ENCODE measurements at regions not wholly inside any gene's neighbourhood (a gene's known extent, or its start where the extent isn't known, plus 50 kb on each side); places are given as distances from the start of the nearest gene placed in this dataset.
"Not testable (repeated sequence)": the region's sequence is repeated elsewhere in the genome, so short reads cannot be mapped to it uniquely, and the experiment has no call there.

- no peaks in the 10 kb centered on the region for H3K9me3 ChIP-seq
- POLR2A ChIA-PET = no interaction called here
- ATAC-seq (replicated peaks in 1 of 4) = no peak
These were observed 1459.2 kb upstream of the SLC10A2 start for GRCh38 chr13:104525467-104525866.

GRCh38 chr13:104522235-104523072 lies 1456.2 kb upstream of the SLC10A2 start:
- H3K4me1 Mint-ChIP-seq = no peaks in the 10 kb centered on the region
- no peak overlapping the region for H3K4me3 Mint-ChIP-seq

More at GRCh38 chr13:104525467-104525866, 1459.2 kb upstream of the SLC10A2 start:
- no peaks in the 10 kb centered on the region for H3K27me3 ChIP-seq (replicated peaks in 1 of 2; ENCODE audit: control insufficient read depth in 2 of 2, extremely low read depth in 1 of 2, insufficient read depth in 2 of 2, low read length in 1 of 2)
- no peaks in the 10 kb centered on the region for H3K4me1 ChIP-seq (ENCODE audit: control insufficient read depth in 1 of 2, extremely low read depth in 1 of 2, insufficient read depth in 2 of 2, low read length in 2 of 2)
- peaks cover 0 to 20% (median 5%) of the 10 kb centered on the region in 3 donors for H3K9me3 Mint-ChIP-seq
- no peaks in the 10 kb centered on the region for H3K36me3 ChIP-seq (ENCODE audit: control insufficient read depth in 2 of 2, extremely low read depth in 1 of 2, insufficient read depth in 1 of 2, low read length in 1 of 2)
- H3K4me1 Mint-ChIP-seq = no peaks in the 10 kb centered on the region
- H3K4me3 ChIP-seq (ENCODE audit: control insufficient read depth in 1 of 2, extremely low read depth in 1 of 2, low read length in 1 of 2) = no peak overlapping the region
- no peak overlapping the region for H3K27ac Mint-ChIP-seq
- H3K27me3 Mint-ChIP-seq = peaks cover 0 to 4% of the 10 kb centered on the region in 2 donors
- no peaks in the 10 kb centered on the region for H3K36me3 Mint-ChIP-seq
- 92% methylated on average over 5 of the region's 5 CpGs for WGBS (ENCODE audit: insufficient coverage)
- H3K27ac ChIP-seq (ENCODE audit: low read length) = no peak overlapping the region
- no peak overlapping the region for H3K4me3 Mint-ChIP-seq
- CTCF ChIA-PET = no interaction called here
- no peak for DNase-seq

GRCh38 chr13:104510422-104510821 lies 1444.2 kb upstream of the SLC10A2 start:
- DNase-seq = no peak
- WGBS (ENCODE audit: insufficient coverage) = 100% methylated on average over 1 of the region's 2 CpGs
- Histone ChIP-seq H3K27ac (ENCODE audit: low read length) (no peak overlapping the region), H3K4me3 (ENCODE audit: control insufficient read depth in 1 of 2, extremely low read depth in 1 of 2, low read length in 1 of 2) (no peak overlapping the region), H3K36me3 (ENCODE audit: control insufficient read depth in 2 of 2, extremely low read depth in 1 of 2, insufficient read depth in 1 of 2, low read length in 1 of 2) (no peaks in the 10 kb centered on the region), H3K9me3 (no peaks in the 10 kb centered on the region), H3K4me1 (ENCODE audit: control insufficient read depth in 1 of 2, extremely low read depth in 1 of 2, insufficient read depth in 2 of 2, low read length in 2 of 2) (no peaks in the 10 kb centered on the region), H3K27me3 (replicated peaks in 1 of 2; ENCODE audit: control insufficient read depth in 2 of 2, extremely low read depth in 1 of 2, insufficient read depth in 2 of 2, low read length in 1 of 2) (no peaks in the 10 kb centered on the region)
- Mint-ChIP-seq H3K4me3 (no peak overlapping the region), H3K27ac (no peak overlapping the region), H3K4me1 (no peaks in the 10 kb centered on the region), H3K36me3 (no peaks in the 10 kb centered on the region), H3K9me3 (peaks cover 0 to 6% (median 0%) of the 10 kb centered on the region in 3 donors), H3K27me3 (no peaks in the 10 kb centered on the region)
- POLR2A ChIA-PET = interaction anchor here in 1 of 2 donors (0.6 kb wide), 1 partner anchor 418 kb away, joined by 3 read pairs; no protein-coding TSS in a partner anchor
- CTCF ChIA-PET = no interaction called here
- no peak for ATAC-seq (replicated peaks in 1 of 4)

More at GRCh38 chr13:104522235-104523072, 1456.2 kb upstream of the SLC10A2 start:
- POLR2A ChIA-PET = no interaction called here
- H3K27me3 Mint-ChIP-seq = peaks cover 0 to 4% of the 10 kb centered on the region in 2 donors
- CTCF ChIA-PET = no interaction called here
- no peaks in the 10 kb centered on the region for H3K36me3 Mint-ChIP-seq
- no peak for DNase-seq
- no peak overlapping the region for H3K27ac Mint-ChIP-seq
- Histone ChIP-seq H3K4me1 (ENCODE audit: control insufficient read depth in 1 of 2, extremely low read depth in 1 of 2, insufficient read depth in 2 of 2, low read length in 2 of 2) (no peaks in the 10 kb centered on the region), H3K27ac (ENCODE audit: low read length) (no peak overlapping the region), H3K4me3 (ENCODE audit: control insufficient read depth in 1 of 2, extremely low read depth in 1 of 2, low read length in 1 of 2) (no peak overlapping the region), H3K9me3 (no peaks in the 10 kb centered on the region), H3K27me3 (replicated peaks in 1 of 2; ENCODE audit: control insufficient read depth in 2 of 2, extremely low read depth in 1 of 2, insufficient read depth in 2 of 2, low read length in 1 of 2) (no peaks in the 10 kb centered on the region), H3K36me3 (ENCODE audit: control insufficient read depth in 2 of 2, extremely low read depth in 1 of 2, insufficient read depth in 1 of 2, low read length in 1 of 2) (no peaks in the 10 kb centered on the region)
- peaks cover 0 to 20% (median 10%) of the 10 kb centered on the region in 3 donors for H3K9me3 Mint-ChIP-seq
- WGBS (ENCODE audit: insufficient coverage) = 92% methylated on average over 19 of the region's 25 CpGs
- ATAC-seq (replicated peaks in 1 of 4) = no peak

GRCh38 chr13:104493502-104493901 lies 1427.3 kb upstream of the SLC10A2 start:
- DNase-seq; H3K36me3 ChIP-seq (ENCODE audit: control insufficient read depth in 2 of 2, extremely low read depth in 1 of 2, insufficient read depth in 1 of 2, low read length in 1 of 2); CTCF ChIA-PET; H3K9me3 ChIP-seq; H3K4me1 ChIP-seq (ENCODE audit: control insufficient read depth in 1 of 2, extremely low read depth in 1 of 2, insufficient read depth in 2 of 2, low read length in 2 of 2); H3K4me1 Mint-ChIP-seq; H3K4me3 ChIP-seq (ENCODE audit: control insufficient read depth in 1 of 2, extremely low read depth in 1 of 2, low read length in 1 of 2); POLR2A ChIA-PET; H3K27me3 ChIP-seq (replicated peaks in 1 of 2; ENCODE audit: control insufficient read depth in 2 of 2, extremely low read depth in 1 of 2, insufficient read depth in 2 of 2, low read length in 1 of 2); H3K36me3 Mint-ChIP-seq; H3K27ac Mint-ChIP-seq; H3K27me3 Mint-ChIP-seq; H3K27ac ChIP-seq (ENCODE audit: low read length); ATAC-seq (replicated peaks in 1 of 4); H3K4me3 Mint-ChIP-seq: not testable (repeated sequence)
- H3K9me3 Mint-ChIP-seq = peaks cover 4 to 21% (median 6%) of the 10 kb centered on the region in 3 donors
- WGBS (ENCODE audit: insufficient coverage) = no CpG with 5 or more reads among the region's 1 CpG

- H3K36me3 Mint-ChIP-seq = no peaks in the 10 kb centered on the region
- WGBS (ENCODE audit: insufficient coverage) = no CpG with 5 or more reads among the region's 5 CpGs
- H3K9me3 ChIP-seq = no peaks in the 10 kb centered on the region
- no peaks in the 10 kb centered on the region for H3K27me3 ChIP-seq (replicated peaks in 1 of 2; ENCODE audit: control insufficient read depth in 2 of 2, extremely low read depth in 1 of 2, insufficient read depth in 2 of 2, low read length in 1 of 2)
- no peak overlapping the region for H3K4me3 Mint-ChIP-seq
- CTCF ChIA-PET = no interaction called here
- H3K9me3 Mint-ChIP-seq = peaks cover 4 to 21% (median 6%) of the 10 kb centered on the region in 3 donors
- no peak for ATAC-seq (replicated peaks in 1 of 4)
- no peak for DNase-seq
- H3K4me3 ChIP-seq (ENCODE audit: control insufficient read depth in 1 of 2, extremely low read depth in 1 of 2, low read length in 1 of 2) = no peak overlapping the region
- H3K4me1 ChIP-seq (ENCODE audit: control insufficient read depth in 1 of 2, extremely low read depth in 1 of 2, insufficient read depth in 2 of 2, low read length in 2 of 2) = no peaks in the 10 kb centered on the region
- H3K27ac Mint-ChIP-seq = no peak overlapping the region
- H3K36me3 ChIP-seq (ENCODE audit: control insufficient read depth in 2 of 2, extremely low read depth in 1 of 2, insufficient read depth in 1 of 2, low read length in 1 of 2) = no peaks in the 10 kb centered on the region
- no peaks in the 10 kb centered on the region for H3K4me1 Mint-ChIP-seq
- no peaks in the 10 kb centered on the region for H3K27me3 Mint-ChIP-seq
- no peak overlapping the region for H3K27ac ChIP-seq (ENCODE audit: low read length)
- POLR2A ChIA-PET = no interaction called here
These were observed 1425.7 kb upstream of the SLC10A2 start for GRCh38 chr13:104491916-104492315.

GRCh38 chr13:104487006-104487405 lies 1420.8 kb upstream of the SLC10A2 start:
- CTCF ChIA-PET = no interaction called here
- Mint-ChIP-seq H3K4me1 (no peaks in the 10 kb centered on the region), H3K4me3 (no peak overlapping the region), H3K36me3 (no peaks in the 10 kb centered on the region), H3K9me3 (peaks cover 4% of the 10 kb centered on the region in 3 donors), H3K27me3 (no peaks in the 10 kb centered on the region), H3K27ac (no peak overlapping the region)
- DNase-seq (no peak), ATAC-seq (replicated peaks in 1 of 4) (no peak)
- Histone ChIP-seq H3K4me3 (ENCODE audit: control insufficient read depth in 1 of 2, extremely low read depth in 1 of 2, low read length in 1 of 2) (no peak overlapping the region), H3K4me1 (ENCODE audit: control insufficient read depth in 1 of 2, extremely low read depth in 1 of 2, insufficient read depth in 2 of 2, low read length in 2 of 2) (no peaks in the 10 kb centered on the region), H3K27me3 (replicated peaks in 1 of 2; ENCODE audit: control insufficient read depth in 2 of 2, extremely low read depth in 1 of 2, insufficient read depth in 2 of 2, low read length in 1 of 2) (peaks cover 0 to 2% of the 10 kb centered on the region in 2 experiments), H3K36me3 (ENCODE audit: control insufficient read depth in 2 of 2, extremely low read depth in 1 of 2, insufficient read depth in 1 of 2, low read length in 1 of 2) (no peaks in the 10 kb centered on the region), H3K27ac (ENCODE audit: low read length) (no peak overlapping the region), H3K9me3 (no peaks in the 10 kb centered on the region)
- POLR2A ChIA-PET = no interaction called here
- no CpG with 5 or more reads among the region's 1 CpG for WGBS (ENCODE audit: insufficient coverage)
